LoVo (cell line): ENCODE measurements at regions not wholly inside any gene's neighbourhood (a gene's known extent, or its start where the extent isn't known, plus 50 kb on each side); places are given as distances from the start of the nearest gene placed in this dataset.

Source experiments
- DNase-seq: peaks from one replicate; pipeline ENCODE4 v3.0.0-alpha.2; 2016; ENCODE audit warnings: low spot score

- DNase-seq, result no peak
These were observed 99.3 kb downstream of the NUDT12 start for GRCh38 chr5:103463261-103463660.

GRCh38 chr5:103461243-103461642 lies 101.3 kb downstream of the NUDT12 start:
- peak; percentile 33 for DNase-seq

GRCh38 chr5:103458497-103459040 lies 104.0 kb downstream of the NUDT12 start:
- DNase-seq, result no peak

GRCh38 chr5:103456476-103456875 lies 106.1 kb downstream of the NUDT12 start:
- DNase-seq, result no peak

GRCh38 chr5:103455796-103456195 lies 106.8 kb downstream of the NUDT12 start:
- DNase-seq, result no peak

GRCh38 chr5:103454770-103455169 lies 107.8 kb downstream of the NUDT12 start:
- no peak for DNase-seq

- DNase-seq, result no peak
These were observed 109.9 kb downstream of the NUDT12 start for GRCh38 chr5:103452666-103453065.

GRCh38 chr5:103452089-103452488 lies 110.5 kb downstream of the NUDT12 start:
- no peak for DNase-seq

GRCh38 chr5:103451261-103451660 lies 111.3 kb downstream of the NUDT12 start:
- DNase-seq, result no peak

GRCh38 chr5:103450333-103451061 lies 112.1 kb downstream of the NUDT12 start:
- no peak for DNase-seq

- no peak for DNase-seq
These were observed 115.8 kb downstream of the NUDT12 start for GRCh38 chr5:103446813-103447212.

- no peak for DNase-seq
These were observed 117.1 kb downstream of the NUDT12 start for GRCh38 chr5:103445426-103446035.

- peak; percentile 13 for DNase-seq
These were observed 118.1 kb downstream of the NUDT12 start for GRCh38 chr5:103444333-103445038.

GRCh38 chr5:103442750-103443149 lies 119.8 kb downstream of the NUDT12 start:
- DNase-seq, result no peak

- no peak for DNase-seq
These were observed 121.1 kb downstream of the NUDT12 start for GRCh38 chr5:103441523-103441922.

- DNase-seq, result no peak
These were observed 123.6 kb downstream of the NUDT12 start for GRCh38 chr5:103439007-103439406.

- no peak for DNase-seq
These were observed 125.9 kb downstream of the NUDT12 start for GRCh38 chr5:103436656-103437055.

- DNase-seq, result no peak
These were observed 126.5 kb downstream of the NUDT12 start for GRCh38 chr5:103436112-103436511.

- no peak for DNase-seq
These were observed 127.3 kb downstream of the NUDT12 start for GRCh38 chr5:103435136-103435889.

GRCh38 chr5:103434057-103434456 lies 128.5 kb downstream of the NUDT12 start:
- no peak for DNase-seq

- DNase-seq, result no peak
These were observed 129.4 kb downstream of the NUDT12 start for GRCh38 chr5:103433211-103433610.

- DNase-seq, result no peak
These were observed 133.7 kb downstream of the NUDT12 start for GRCh38 chr5:103428923-103429322.
